ENCODE measurements at regions not wholly inside any gene's neighbourhood (a gene's known extent, or its start where the extent isn't known, plus 50 kb on each side); places are given as distances from the start of the nearest gene placed in this dataset.

DNA sequence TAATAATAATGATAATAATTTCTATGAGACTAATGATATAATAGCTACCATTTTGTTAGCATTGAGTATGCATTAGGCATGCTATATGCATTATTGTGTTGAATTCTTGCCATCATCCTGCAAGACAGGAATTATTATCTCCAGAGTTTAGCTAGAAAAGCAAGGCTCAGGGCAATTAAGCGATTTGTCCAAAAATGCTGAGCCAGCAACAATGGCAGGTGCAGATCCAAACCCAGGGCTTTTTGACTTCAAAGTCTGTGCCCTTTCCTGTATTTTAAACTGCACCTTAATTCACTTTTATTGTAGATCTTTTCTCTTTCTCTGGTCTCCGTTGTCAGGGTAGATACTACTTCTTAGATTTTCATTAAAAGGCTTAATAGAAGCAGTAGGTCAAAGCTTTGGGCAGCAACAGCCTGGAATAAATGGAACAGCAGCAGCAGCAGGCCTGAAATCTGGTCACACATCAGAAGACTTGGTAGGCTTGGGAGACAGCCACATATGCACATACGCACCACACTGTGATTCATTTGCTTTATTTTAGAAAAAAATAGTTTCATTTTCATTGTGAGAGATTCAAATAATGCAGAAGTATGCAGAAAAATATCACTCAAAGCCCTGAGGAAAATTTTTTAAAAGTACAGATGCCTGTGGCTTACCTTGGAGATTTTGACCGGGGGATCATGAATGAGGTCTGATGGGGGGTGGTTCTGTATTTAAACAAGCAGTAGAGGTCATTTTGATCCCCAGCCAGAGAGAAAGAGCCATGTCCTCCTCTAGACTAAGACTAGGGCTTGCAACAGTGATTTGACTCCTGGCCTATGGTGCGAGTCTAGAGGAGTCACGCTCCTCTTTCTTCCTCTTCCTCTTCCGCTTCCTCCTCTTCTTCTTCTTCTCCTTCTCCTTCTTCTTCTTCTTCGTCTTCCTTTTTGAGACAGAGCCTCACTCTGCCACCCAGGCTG is 455.7 kb downstream of the TSN start:
- H4K91ac ChIP-seq (replicated peaks; ENCODE audit: insufficient read length, low read length): no peak overlapping the region
- FAIRE-seq: no peak
- H3K27me3 ChIP-seq (replicated peaks in 1 of 4; ENCODE audit: control insufficient read depth in 3 of 4, extremely low read depth in 1 of 4, insufficient read depth in 3 of 4, low read length in 3 of 4): no peaks in the 10 kb centered on the region
- H3K23me2 ChIP-seq (ENCODE audit: low read depth, low read length): no peaks in the 10 kb centered on the region
- H3K27ac ChIP-seq (ENCODE audit: low read depth, low read length): no peak overlapping the region
- H3K36me3 ChIP-seq (ENCODE audit: control insufficient read depth in 2 of 4, insufficient read depth in 4 of 4, low read length in 3 of 4): no peaks in the 10 kb centered on the region
- H4K20me1 ChIP-seq (replicated peaks in 1 of 2; ENCODE audit: control insufficient read depth in 1 of 2, insufficient read depth in 2 of 2, low read length in 2 of 2): no peaks in the 10 kb centered on the region
- no peak overlapping the region for H3K14ac ChIP-seq (ENCODE audit: insufficient read length)
- H2BK120ac ChIP-seq (replicated peaks; ENCODE audit: low read depth, low read length): no peak overlapping the region
- no peak overlapping the region for H2BK5ac ChIP-seq (ENCODE audit: low read depth, low read length)
- H3K9ac ChIP-seq (replicated peaks in 1 of 4; ENCODE audit: extremely low read depth in 1 of 4, low read depth in 3 of 4, low read length in 3 of 4): no peak overlapping the region
- H2BK15ac ChIP-seq (ENCODE audit: low read length): no peak overlapping the region
- no peak overlapping the region for H2AFZ ChIP-seq (ENCODE audit: low read length)
- H3K4ac ChIP-seq (replicated peaks; ENCODE audit: insufficient read length, low read depth, low read length): no peak overlapping the region
- no peak overlapping the region for H2BK12ac ChIP-seq (ENCODE audit: low read depth, low read length)
- H2AK5ac ChIP-seq (ENCODE audit: low read depth, low read length): no peak overlapping the region
- H3K4me3 ChIP-seq (ENCODE audit: extremely low read depth in 1 of 4, insufficient read depth in 2 of 4, low read depth in 3 of 4, low read length in 4 of 4): no peak overlapping the region
- H3K23ac ChIP-seq (ENCODE audit: insufficient read length): no peak overlapping the region
- H3K79me2 ChIP-seq (ENCODE audit: control insufficient read depth in 1 of 2, insufficient read depth in 2 of 2, low read length in 2 of 2): no peaks in the 10 kb centered on the region
- H3K56ac ChIP-seq (replicated peaks; ENCODE audit: insufficient read length, low read depth, low read length): no peak overlapping the region
- H3K79me1 ChIP-seq (ENCODE audit: low read depth, low read length): no peaks in the 10 kb centered on the region
- no peaks in the 10 kb centered on the region for H3K4me1 ChIP-seq (replicated peaks in 1 of 4; ENCODE audit: control insufficient read depth in 3 of 4, insufficient read depth in 4 of 4, low read length in 3 of 4)
- no peak overlapping the region for H3K18ac ChIP-seq (ENCODE audit: extremely low read depth, low read length)
- DNase-seq (ENCODE audit: low read depth in 1 of 2, low spot score in 2 of 2): no peak
- H2BK20ac ChIP-seq (ENCODE audit: low read length): no peak overlapping the region
- POLR2A ChIA-PET (ENCODE audit: partially characterized antibody): interaction anchor here (0.6 kb wide), 1 partner anchor 343 kb away, joined by 4 read pairs; no protein-coding TSS in a partner anchor
- no peaks in the 10 kb centered on the region for H3K9me3 ChIP-seq (ENCODE audit: insufficient read depth in 2 of 2, low read depth in 1 of 2, low read length in 1 of 2)
- H4K8ac ChIP-seq (ENCODE audit: extremely low read depth, insufficient read depth, low read length): no peak overlapping the region
- TF ChIP-seq GTF2F1 (IDR thresholded peaks at IDR 0.05; ENCODE audit: borderline replicate concordance, low read depth, low read length): no peak
- no peak for TF ChIP-seq GABPA (IDR thresholded peaks at IDR 0.05; ENCODE audit: borderline replicate concordance, insufficient read depth, low read length)
- no peak for TF ChIP-seq YY1 (IDR thresholded peaks at IDR 0.05; ENCODE audit: low read depth, low read length)
- no peak for TF ChIP-seq KDM5A (IDR thresholded peaks at IDR 0.05; ENCODE audit: low read length)
- TF ChIP-seq MAFK (IDR thresholded peaks at IDR 0.05; ENCODE audit: low read depth, low read length): peak; percentile 93
- TF ChIP-seq TCF12 (IDR thresholded peaks at IDR 0.05; ENCODE audit: low read depth, low read length): no peak
- no peak for TF ChIP-seq EP300 (IDR thresholded peaks at IDR 0.05; ENCODE audit: borderline replicate concordance in 1 of 2, low read depth in 2 of 2, low read length in 2 of 2)
- no peak for TF ChIP-seq SUZ12 (IDR thresholded peaks at IDR 0.05; ENCODE audit: low read length)
- 89% methylated on average over 7 of the region's 8 CpGs; no CpG with 5 or more reads in 1 of the 2 experiments for WGBS, 2 experiments (ENCODE audit: extremely low coverage in 1 of 2, insufficient coverage in 1 of 2, insufficient read length in 1 of 2, insufficient replicate concordance in 2 of 2, low coverage in 1 of 2, low lambda C conversion rate in 2 of 2, missing lambda C conversion rate in 1 of 2)
- no peak overlapping the region for H3K4me2 ChIP-seq (ENCODE audit: insufficient read depth in 1 of 2, low read depth in 2 of 2, low read length in 2 of 2)
- H4K5ac ChIP-seq (ENCODE audit: insufficient read length, low read depth, low read length): no peak overlapping the region
- CTCF ChIA-PET (ENCODE audit: partially characterized antibody): interaction anchor here (0.6 to 1.9 kb wide), 3 partner anchors 10 to 426 kb away, joined by 3 to 9 read pairs (median 6); no protein-coding TSS in a partner anchor
